ENCODE measurements at regions not wholly inside any gene's neighbourhood (a gene's known extent, or its start where the extent isn't known, plus 50 kb on each side); places are given as distances from the start of the nearest gene placed in this dataset.
"Not testable (repeated sequence)": the region's sequence is repeated elsewhere in the genome, so short reads cannot be mapped to it uniquely, and the experiment has no call there.

- Mint-ChIP-seq H3K4me3 (no peak overlapping the region), H3K36me3 (no peaks in the 10 kb centered on the region), H3K4me1 (no peaks in the 10 kb centered on the region), H3K27ac (no peak overlapping the region), H3K27me3 (peaks cover 2 to 19% (median 12%) of the 10 kb centered on the region in 5 donors), H3K9me3 (no peaks in the 10 kb centered on the region)
- DNase-seq, result no peak
- no peak for ATAC-seq
- POLR2A ChIA-PET, result no interaction called here
Measured at GRCh38 chr5:103409013-103409670, 150.6 kb downstream of the MACIR start.

DNA sequence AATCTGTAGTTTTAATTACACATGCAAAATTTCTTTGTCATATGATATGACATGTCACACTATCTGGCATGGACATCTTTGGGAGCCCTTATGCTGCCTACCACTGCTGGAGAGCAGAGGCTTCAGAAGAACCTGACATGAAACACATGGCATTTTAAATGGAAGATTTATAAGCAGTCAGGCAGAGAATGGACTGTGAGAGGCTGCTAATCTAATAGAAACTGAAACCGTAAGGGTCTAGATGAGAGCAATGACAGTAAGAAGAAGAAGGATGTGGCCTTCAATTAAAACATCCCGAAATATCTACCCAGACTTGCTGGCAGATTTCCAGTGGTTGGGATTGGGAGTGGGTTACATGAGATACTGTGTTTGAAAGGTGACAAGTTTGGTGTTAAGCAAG, 149.8 kb downstream of the MACIR start:
- no peak for ATAC-seq
- no peaks in the 10 kb centered on the region for H3K36me3 Mint-ChIP-seq
- POLR2A ChIA-PET, result no interaction called here
- peaks cover 2 to 21% (median 16%) of the 10 kb centered on the region in 5 donors for H3K27me3 Mint-ChIP-seq
- no peak for DNase-seq
- H3K4me1 Mint-ChIP-seq, result no peaks in the 10 kb centered on the region
- no peaks in the 10 kb centered on the region for H3K9me3 Mint-ChIP-seq
- H3K4me3 Mint-ChIP-seq, result no peak overlapping the region
- no peak overlapping the region for H3K27ac Mint-ChIP-seq

DNA sequence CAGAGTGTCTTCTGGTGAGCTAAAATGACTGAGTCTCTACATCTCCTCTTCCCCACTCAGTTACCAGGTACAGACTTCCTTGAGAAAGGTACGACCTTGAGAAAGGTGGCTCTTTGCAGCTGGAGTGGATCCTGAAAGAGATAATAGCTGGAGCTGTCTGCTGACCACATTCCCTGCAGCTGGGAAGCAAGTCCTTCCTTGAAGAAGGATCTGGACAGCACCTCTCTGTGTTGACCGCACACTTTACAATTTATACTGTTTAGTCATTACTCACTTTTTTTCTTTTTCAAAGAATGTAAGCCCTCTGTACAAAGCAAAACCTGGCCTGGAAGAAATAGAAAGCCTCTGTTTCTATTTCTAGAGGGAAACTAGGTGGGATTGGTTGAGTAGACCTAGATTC, 148.8 kb downstream of the MACIR start:
- ATAC-seq (no peak), DNase-seq (no peak)
- H3K4me1 Mint-ChIP-seq, result no peaks in the 10 kb centered on the region
- POLR2A ChIA-PET, result no interaction called here
- no peak overlapping the region for H3K4me3 Mint-ChIP-seq
- H3K9me3 Mint-ChIP-seq, result no peaks in the 10 kb centered on the region
- H3K27ac Mint-ChIP-seq, result no peak overlapping the region
- no peaks in the 10 kb centered on the region for H3K36me3 Mint-ChIP-seq
- H3K27me3 Mint-ChIP-seq, result peaks cover 2 to 22% (median 18%) of the 10 kb centered on the region in 5 donors

DNA sequence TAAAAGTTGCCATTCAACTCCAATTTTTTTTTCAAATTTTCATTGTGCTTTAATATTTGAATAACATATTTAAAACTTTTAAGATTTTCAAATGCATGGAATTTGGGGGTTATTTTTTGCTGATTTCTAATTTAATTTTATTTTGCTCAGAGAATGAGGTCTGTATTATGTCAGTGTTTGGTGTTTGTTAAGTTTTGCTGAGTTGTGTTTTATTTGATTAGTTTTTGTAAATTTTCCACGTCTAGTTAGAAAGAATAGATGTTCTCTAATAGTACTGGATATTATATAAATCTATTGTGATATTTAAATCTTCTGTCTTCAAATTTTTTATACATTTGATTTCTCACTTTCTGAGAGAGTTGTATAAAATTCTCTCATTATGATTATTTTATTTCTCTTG, 145.9 kb downstream of the MACIR start:
- Mint-ChIP-seq H3K9me3 (no peaks in the 10 kb centered on the region), H3K36me3 (no peaks in the 10 kb centered on the region), H3K4me3 (no peak overlapping the region), H3K27ac (no peak overlapping the region), H3K4me1 (no peaks in the 10 kb centered on the region), H3K27me3 (peaks cover 2 to 17% (median 13%) of the 10 kb centered on the region in 5 donors)
- POLR2A ChIA-PET, result interaction anchor here (0.7 kb wide), 1 partner anchor 11 kb away, joined by 3 read pairs; no protein-coding TSS in a partner anchor
- no peak for ATAC-seq
- no peak for DNase-seq

- Mint-ChIP-seq H3K9me3 (no peaks in the 10 kb centered on the region), H3K27ac (no peak overlapping the region), H3K4me1 (no peaks in the 10 kb centered on the region), H3K36me3 (no peaks in the 10 kb centered on the region), H3K4me3 (no peak overlapping the region), H3K27me3 (peaks cover 2 to 14% (median 13%) of the 10 kb centered on the region in 5 donors)
- no peak for DNase-seq
- ATAC-seq, result no peak
- POLR2A ChIA-PET, result no interaction called here
Measured at GRCh38 chr5:103402851-103403250, 144.3 kb downstream of the MACIR start.

DNA sequence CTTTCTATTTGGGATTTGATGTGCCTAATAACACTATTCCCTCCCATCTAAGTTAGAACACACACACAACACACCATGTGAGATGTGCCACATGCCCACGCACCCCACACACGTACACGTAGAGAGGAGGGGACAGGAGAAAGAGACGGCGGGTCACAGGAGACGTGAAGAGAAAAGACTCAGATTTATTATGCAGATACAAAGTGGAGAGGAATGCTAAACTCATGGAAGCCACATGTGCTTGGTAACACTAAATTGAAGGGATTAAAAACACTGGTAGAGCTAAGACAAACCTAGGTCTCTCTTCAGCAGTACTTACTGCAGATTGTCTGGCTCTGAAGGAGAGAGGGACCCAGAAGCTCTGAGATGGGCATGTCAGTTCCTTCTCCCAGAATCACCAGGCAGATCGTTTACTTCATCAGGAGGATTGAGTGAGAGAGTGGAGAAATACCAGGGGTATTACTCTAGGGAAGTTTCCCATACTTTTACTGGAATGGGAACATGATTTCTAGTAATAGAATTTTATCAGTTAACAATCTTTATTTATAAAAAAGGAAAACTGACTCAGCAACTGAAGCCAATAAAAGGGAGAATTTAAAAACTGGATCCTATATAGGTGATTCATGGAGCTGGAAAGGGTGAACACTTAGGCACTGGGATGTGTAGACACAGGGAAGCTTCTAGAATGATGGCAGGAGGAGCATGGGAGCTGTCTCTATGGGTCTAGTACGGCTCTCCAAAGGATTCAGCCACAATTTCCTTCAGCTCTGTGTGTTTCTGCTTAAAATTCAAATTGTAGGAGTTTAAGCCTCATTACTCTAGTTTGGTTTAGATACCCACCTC, 139.4 kb downstream of the MACIR start:
- POLR2A ChIA-PET, result no interaction called here
- H3K4me1 Mint-ChIP-seq, result peaks cover 0 to 8% (median 6%) of the 10 kb centered on the region in 4 donors
- no peak for DNase-seq
- peaks cover 0 to 12% (median 5%) of the 10 kb centered on the region in 5 donors for H3K27me3 Mint-ChIP-seq
- ATAC-seq, result no peak
- no peak overlapping the region for H3K27ac Mint-ChIP-seq
- no peak overlapping the region for H3K4me3 Mint-ChIP-seq
- H3K9me3 Mint-ChIP-seq, result no peaks in the 10 kb centered on the region
- no peaks in the 10 kb centered on the region for H3K36me3 Mint-ChIP-seq

DNA sequence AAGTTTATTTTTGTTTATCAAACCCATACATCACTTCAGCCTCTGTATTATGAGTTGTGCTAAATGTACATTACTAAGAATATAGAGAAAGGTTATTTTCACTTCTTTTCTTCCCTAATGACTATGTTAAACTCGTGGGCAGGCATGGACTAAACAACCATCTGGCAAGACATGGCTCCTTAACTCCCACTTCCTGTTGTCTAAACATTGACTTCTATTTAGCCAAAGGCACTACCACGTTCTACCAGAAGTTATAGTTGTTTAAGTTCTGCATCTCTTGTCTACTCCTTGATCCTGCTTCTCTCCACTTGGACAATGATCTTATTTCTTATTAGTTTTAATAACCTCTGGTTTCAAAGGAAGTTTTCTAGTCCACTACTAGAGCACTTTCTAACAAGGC, 136.1 kb downstream of the MACIR start:
- Mint-ChIP-seq H3K9me3 (no peaks in the 10 kb centered on the region), H3K4me1 (peaks cover 0 to 8% (median 6%) of the 10 kb centered on the region in 4 donors), H3K27me3 (peaks cover 0 to 11% (median 5%) of the 10 kb centered on the region in 5 donors), H3K36me3 (no peaks in the 10 kb centered on the region), H3K4me3 (no peak overlapping the region), H3K27ac (no peak overlapping the region)
- POLR2A ChIA-PET, result no interaction called here
- DNase-seq, result no peak
- ATAC-seq, result no peak

GRCh38 chr5:103393101-103393754, 134.7 kb downstream of the MACIR start:
- Mint-ChIP-seq H3K27ac (no peak overlapping the region), H3K9me3 (no peaks in the 10 kb centered on the region), H3K4me3 (no peak overlapping the region), H3K4me1 (peaks cover 0 to 8% (median 6%) of the 10 kb centered on the region in 4 donors), H3K27me3 (peaks cover 0 to 11% (median 2%) of the 10 kb centered on the region in 5 donors), H3K36me3 (no peaks in the 10 kb centered on the region)
- ATAC-seq (no peak), DNase-seq (no peak)
- POLR2A ChIA-PET, result interaction anchor here (0.6 kb wide), 1 partner anchor 11 kb away, joined by 3 read pairs; no protein-coding TSS in a partner anchor

DNA sequence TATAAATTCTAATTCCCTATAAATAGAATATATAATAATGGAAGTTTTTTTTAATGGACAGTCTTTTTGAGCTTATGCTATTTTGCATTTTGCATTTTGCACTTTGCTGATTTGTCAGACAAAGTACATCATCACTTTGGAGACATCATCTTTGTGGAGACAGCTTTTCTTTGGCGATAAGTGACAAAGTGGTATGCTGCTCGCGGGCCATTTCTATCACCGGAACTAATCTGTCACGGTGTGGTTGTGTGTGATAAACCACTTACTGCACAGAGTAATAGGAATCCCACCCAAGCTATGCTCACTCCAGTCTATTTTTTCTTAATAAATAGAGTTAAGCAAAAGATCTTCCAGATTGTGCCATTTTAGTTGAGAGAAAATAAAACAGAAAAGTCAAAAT, 133.1 kb downstream of the MACIR start:
- Mint-ChIP-seq H3K9me3 (no peaks in the 10 kb centered on the region), H3K4me1 (peaks cover 0 to 8% (median 6%) of the 10 kb centered on the region in 4 donors), H3K36me3 (no peaks in the 10 kb centered on the region), H3K27me3 (peaks cover 0 to 8% (median 1%) of the 10 kb centered on the region in 5 donors), H3K27ac (no peak overlapping the region), H3K4me3 (no peak overlapping the region)
- no peak for DNase-seq
- no peak for ATAC-seq
- POLR2A ChIA-PET, result no interaction called here

- Mint-ChIP-seq H3K9me3 (peaks cover 0 to 4% (median 0%) of the 10 kb centered on the region in 9 donors), H3K27me3 (peaks cover 0 to 10% (median 4%) of the 10 kb centered on the region in 5 donors), H3K4me3 (no peak overlapping the region), H3K4me1 (peaks cover 0 to 8% (median 6%) of the 10 kb centered on the region in 4 donors), H3K36me3 (no peaks in the 10 kb centered on the region), H3K27ac (no peak overlapping the region)
- ATAC-seq (no peak), DNase-seq (no peak)
- POLR2A ChIA-PET, result no interaction called here
Measured at GRCh38 chr5:103389846-103390245, 131.3 kb downstream of the MACIR start.

DNA sequence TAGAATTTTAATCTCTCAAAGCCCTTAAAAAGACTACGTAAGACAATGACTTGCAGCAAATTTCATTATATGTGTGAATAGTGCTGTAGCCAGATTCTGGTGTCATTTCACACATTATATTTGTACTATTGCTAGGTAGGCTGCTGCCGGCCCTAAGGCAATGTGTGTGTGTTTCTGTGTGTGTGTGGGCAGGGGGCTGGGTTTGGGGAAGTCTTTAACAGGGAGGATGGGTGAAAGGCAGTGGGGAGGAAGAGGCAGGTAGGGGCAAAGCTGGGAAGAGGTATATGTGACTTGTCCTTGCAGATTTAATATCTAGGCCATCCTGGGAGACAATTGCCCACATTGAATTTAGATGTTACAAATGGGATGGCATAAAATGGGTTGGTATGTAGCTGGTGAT, 130.8 kb downstream of the MACIR start:
- no peak for DNase-seq
- Mint-ChIP-seq H3K4me3 (no peak overlapping the region), H3K27ac (no peak overlapping the region), H3K36me3 (no peaks in the 10 kb centered on the region), H3K4me1 (peaks cover 0 to 8% (median 6%) of the 10 kb centered on the region in 4 donors), H3K27me3 (peaks cover 0 to 15% (median 4%) of the 10 kb centered on the region in 5 donors), H3K9me3 (peaks cover 0 to 9% (median 1%) of the 10 kb centered on the region in 9 donors)
- ATAC-seq, result no peak
- POLR2A ChIA-PET, result no interaction called here

DNA sequence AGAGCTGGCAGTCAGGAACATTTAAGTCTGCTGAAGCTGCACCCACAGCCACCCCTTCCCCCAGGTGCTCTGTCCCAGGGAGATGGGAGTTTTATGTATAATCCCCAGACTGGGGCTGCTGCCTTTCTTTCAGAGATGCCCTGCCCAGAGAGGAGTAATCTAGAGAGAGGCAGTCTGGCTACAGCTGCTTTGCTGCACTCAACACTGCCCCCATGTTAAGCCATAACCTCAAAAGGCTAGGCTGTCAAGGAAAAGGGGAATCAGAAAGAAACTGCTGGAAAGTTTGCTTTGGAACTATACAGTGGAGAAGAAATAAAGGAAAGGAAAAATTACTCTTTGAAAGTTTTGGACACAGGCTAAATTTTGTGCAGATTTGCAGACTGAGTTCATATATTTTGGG, 127.2 kb downstream of the MACIR start:
- H3K27ac Mint-ChIP-seq, result no peak overlapping the region
- DNase-seq, result no peak
- ATAC-seq, result no peak
- no peaks in the 10 kb centered on the region for H3K4me1 Mint-ChIP-seq
- POLR2A ChIA-PET, result no interaction called here
- peaks cover 2 to 8% (median 7%) of the 10 kb centered on the region in 3 donors for H3K36me3 Mint-ChIP-seq
- peaks cover 5 to 33% (median 16%) of the 10 kb centered on the region in 5 donors for H3K27me3 Mint-ChIP-seq
- H3K4me3 Mint-ChIP-seq, result no peak overlapping the region
- peaks cover 6 to 27% (median 17%) of the 10 kb centered on the region in 9 donors for H3K9me3 Mint-ChIP-seq

DNA sequence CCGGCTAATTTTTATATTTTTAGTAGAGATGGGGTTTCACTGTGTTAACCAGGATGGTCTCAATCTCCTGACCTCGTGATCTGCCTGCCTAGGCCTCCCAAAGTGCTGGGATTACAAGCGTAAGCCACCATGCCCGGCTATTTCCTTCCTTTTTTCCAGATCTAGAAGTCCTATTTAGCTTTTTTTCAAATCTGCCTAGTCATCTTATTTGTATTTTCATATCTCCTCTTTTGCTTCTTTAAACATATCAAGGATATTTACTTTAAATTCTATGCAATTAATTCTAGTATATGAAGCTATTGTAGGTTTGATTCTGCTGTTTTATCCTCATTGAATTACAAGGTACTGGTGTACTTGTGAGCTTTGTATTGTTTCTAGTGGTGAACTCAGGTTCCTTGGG, 119.1 kb downstream of the MACIR start:
- H3K9me3 Mint-ChIP-seq, POLR2A ChIA-PET, H3K27ac Mint-ChIP-seq, H3K36me3 Mint-ChIP-seq, H3K4me3 Mint-ChIP-seq, DNase-seq, H3K4me1 Mint-ChIP-seq, ATAC-seq: not testable (repeated sequence)
- H3K27me3 Mint-ChIP-seq, result peaks cover 4 to 29% (median 8%) of the 10 kb centered on the region in 5 donors

Measured in naive thymus-derived CD8-positive, alpha-beta T cell (primary cell).